ENCODE measurements at regions not wholly inside any gene's neighbourhood (a gene's known extent, or its start where the extent isn't known, plus 50 kb on each side); places are given as distances from the start of the nearest gene placed in this dataset.

- TF ChIP-seq POLR2A (IDR thresholded peaks at IDR 0.05) = no peak
- no peak for TF ChIP-seq CTCF (IDR thresholded peaks at IDR 0.05)
These were observed 98.7 kb downstream of the VAPA start for GRCh38 chr18:10012526-10012925.
